ENCODE measurements at regions not wholly inside any gene's neighbourhood (a gene's known extent, or its start where the extent isn't known, plus 50 kb on each side); places are given as distances from the start of the nearest gene placed in this dataset.

GRCh38 chr9:86406366-86406765, 52.2 kb upstream of the TUT7 start:
- no peak for DNase-seq

- DNase-seq: no peak
Observed at GRCh38 chr9:86405926-86406325, 51.7 kb upstream of the TUT7 start.

DNA sequence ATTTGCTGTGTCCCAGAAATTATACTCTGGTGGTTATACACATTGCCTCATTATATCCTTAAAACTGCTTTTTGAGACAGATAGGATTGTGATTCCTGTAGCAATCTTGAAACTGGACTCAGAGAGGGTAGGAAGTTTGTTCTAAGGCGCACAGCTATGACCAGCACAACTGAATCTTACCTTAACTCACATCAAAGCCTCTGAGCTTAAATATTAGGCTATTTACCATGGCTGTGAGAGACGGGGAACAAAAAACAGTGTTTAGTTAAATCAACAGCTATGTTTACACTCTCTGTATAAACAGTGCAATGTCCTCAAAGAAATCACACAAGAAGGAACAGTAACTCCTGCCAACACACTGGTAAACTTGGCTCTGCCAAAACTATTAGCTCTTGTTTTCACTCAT, 50.9 kb upstream of the TUT7 start:
- DNase-seq: no peak

All from T-helper 2 cell (primary cell).